GM23338 (cell line): ENCODE measurements at regions not wholly inside any gene's neighbourhood (a gene's known extent, or its start where the extent isn't known, plus 50 kb on each side); places are given as distances from the start of the nearest gene placed in this dataset.

Experiments used
- CREB1 ChIP-seq: fragments of 250-450 bp; sonication (Bioruptor Pico); IDR thresholded peaks from 2 replicates; pipeline ENCODE4 v1.5.0; 2020; ENCODE audit warnings: low read depth, mild to moderate bottlenecking, moderate library complexity
- EZH2 ChIP-seq: fragments of 200-600 bp; sonication (generic); IDR thresholded peaks from one replicate; pipeline ENCODE4 v1.8.0; 2017; ENCODE audit warnings: antibody characterized with exemption, mild to moderate bottlenecking, low read depth; ENCODE audit not compliant: unreplicated experiment
- EZH2phosphoT487 ChIP-seq: fragments of 200-600 bp; sonication (generic); IDR thresholded peaks from one replicate; pipeline ENCODE4 v1.8.1; 2018; ENCODE audit warnings: antibody characterized with exemption; ENCODE audit not compliant: unreplicated experiment
- JUNB ChIP-seq: IDR thresholded peaks from one replicate; pipeline ENCODE4 v1.6.1; 2016; ENCODE audit warnings: antibody characterized with exemption; ENCODE audit not compliant: unreplicated experiment
- NANOG ChIP-seq: IDR thresholded peaks from 2 replicates; pipeline ENCODE4 v1.6.1; 2016; ENCODE audit warnings: antibody characterized with exemption, borderline replicate concordance
- POLR2AphosphoS5 ChIP-seq: IDR thresholded peaks from 2 replicates; pipeline ENCODE4 v1.6.1; 2016; ENCODE audit warnings: antibody characterized with exemption, low read depth
- STAT1 ChIP-seq: IDR thresholded peaks from one replicate; pipeline ENCODE4 v1.6.1; 2016; ENCODE audit warnings: antibody characterized with exemption; ENCODE audit not compliant: unreplicated experiment
- ZNF331 ChIP-seq: fragments of 250-450 bp; sonication (Bioruptor Pico); IDR thresholded peaks from 2 replicates; pipeline ENCODE4 v1.5.0; 2020; ENCODE audit warnings: low read depth, mild to moderate bottlenecking, moderate library complexity
- TF ChIP-seq, protein P1 (sequence below), 2 experiments: fragments of 200-600 bp in 1 of 2; sonication (generic) in 1 of 2; conservative IDR thresholded peaks; 2 replicates each; pipeline versions ENCODE4 v1.5.1 to v1.6.1; 2016 to 2017; ENCODE audit warnings: antibody characterized with exemption in 2 of 2, low read depth in 2 of 2, mild to moderate bottlenecking in 2 of 2, moderate library complexity in 1 of 2
- TF ChIP-seq, protein P2 (sequence below): IDR thresholded peaks from one replicate; pipeline ENCODE4 v1.6.1; 2018; ENCODE audit warnings: antibody characterized with exemption; ENCODE audit not compliant: unreplicated experiment
- TF ChIP-seq, protein P3 (sequence below): IDR thresholded peaks from 2 replicates; pipeline ENCODE4 v1.6.1; 2016; ENCODE audit warnings: antibody characterized with exemption

DNA sequence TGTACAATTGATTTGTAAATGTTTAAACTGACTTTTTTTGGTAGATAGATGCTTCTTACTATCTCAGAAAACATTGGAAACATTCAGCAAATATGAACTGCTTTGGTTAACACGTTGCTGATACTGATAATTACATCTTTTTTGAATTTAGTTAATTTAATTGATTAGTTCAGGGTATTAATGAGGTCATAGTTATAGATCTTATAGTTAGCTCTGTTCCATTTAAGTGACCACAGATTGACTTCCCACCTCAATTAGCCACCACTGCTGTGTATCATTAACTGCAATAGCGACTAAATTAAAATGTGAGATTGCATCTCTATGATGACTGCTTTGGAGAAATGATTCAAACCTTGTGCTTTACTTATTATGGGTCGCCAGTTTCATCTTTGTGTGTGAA lies 407.1 kb upstream of the EDIL3 start:
- TF ChIP-seq, protein P1, sequence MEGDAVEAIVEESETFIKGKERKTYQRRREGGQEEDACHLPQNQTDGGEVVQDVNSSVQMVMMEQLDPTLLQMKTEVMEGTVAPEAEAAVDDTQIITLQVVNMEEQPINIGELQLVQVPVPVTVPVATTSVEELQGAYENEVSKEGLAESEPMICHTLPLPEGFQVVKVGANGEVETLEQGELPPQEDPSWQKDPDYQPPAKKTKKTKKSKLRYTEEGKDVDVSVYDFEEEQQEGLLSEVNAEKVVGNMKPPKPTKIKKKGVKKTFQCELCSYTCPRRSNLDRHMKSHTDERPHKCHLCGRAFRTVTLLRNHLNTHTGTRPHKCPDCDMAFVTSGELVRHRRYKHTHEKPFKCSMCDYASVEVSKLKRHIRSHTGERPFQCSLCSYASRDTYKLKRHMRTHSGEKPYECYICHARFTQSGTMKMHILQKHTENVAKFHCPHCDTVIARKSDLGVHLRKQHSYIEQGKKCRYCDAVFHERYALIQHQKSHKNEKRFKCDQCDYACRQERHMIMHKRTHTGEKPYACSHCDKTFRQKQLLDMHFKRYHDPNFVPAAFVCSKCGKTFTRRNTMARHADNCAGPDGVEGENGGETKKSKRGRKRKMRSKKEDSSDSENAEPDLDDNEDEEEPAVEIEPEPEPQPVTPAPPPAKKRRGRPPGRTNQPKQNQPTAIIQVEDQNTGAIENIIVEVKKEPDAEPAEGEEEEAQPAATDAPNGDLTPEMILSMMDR (conservative IDR thresholded peaks at IDR 0.05; ENCODE audit: low read depth in 2 of 2), result no peak
- no peak for TF ChIP-seq CREB1 (CRISPR knock-in tag)
- no peak for TF ChIP-seq EZH2
- TF ChIP-seq, protein P2, sequence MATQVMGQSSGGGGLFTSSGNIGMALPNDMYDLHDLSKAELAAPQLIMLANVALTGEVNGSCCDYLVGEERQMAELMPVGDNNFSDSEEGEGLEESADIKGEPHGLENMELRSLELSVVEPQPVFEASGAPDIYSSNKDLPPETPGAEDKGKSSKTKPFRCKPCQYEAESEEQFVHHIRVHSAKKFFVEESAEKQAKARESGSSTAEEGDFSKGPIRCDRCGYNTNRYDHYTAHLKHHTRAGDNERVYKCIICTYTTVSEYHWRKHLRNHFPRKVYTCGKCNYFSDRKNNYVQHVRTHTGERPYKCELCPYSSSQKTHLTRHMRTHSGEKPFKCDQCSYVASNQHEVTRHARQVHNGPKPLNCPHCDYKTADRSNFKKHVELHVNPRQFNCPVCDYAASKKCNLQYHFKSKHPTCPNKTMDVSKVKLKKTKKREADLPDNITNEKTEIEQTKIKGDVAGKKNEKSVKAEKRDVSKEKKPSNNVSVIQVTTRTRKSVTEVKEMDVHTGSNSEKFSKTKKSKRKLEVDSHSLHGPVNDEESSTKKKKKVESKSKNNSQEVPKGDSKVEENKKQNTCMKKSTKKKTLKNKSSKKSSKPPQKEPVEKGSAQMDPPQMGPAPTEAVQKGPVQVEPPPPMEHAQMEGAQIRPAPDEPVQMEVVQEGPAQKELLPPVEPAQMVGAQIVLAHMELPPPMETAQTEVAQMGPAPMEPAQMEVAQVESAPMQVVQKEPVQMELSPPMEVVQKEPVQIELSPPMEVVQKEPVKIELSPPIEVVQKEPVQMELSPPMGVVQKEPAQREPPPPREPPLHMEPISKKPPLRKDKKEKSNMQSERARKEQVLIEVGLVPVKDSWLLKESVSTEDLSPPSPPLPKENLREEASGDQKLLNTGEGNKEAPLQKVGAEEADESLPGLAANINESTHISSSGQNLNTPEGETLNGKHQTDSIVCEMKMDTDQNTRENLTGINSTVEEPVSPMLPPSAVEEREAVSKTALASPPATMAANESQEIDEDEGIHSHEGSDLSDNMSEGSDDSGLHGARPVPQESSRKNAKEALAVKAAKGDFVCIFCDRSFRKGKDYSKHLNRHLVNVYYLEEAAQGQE, result no peak
- TF ChIP-seq POLR2AphosphoS5, result no peak
- no peak for TF ChIP-seq EZH2phosphoT487
- TF ChIP-seq JUNB, result no peak
- TF ChIP-seq ZNF331 (CRISPR knock-in tag), result no peak
- no peak for TF ChIP-seq STAT1
- TF ChIP-seq, protein P3, sequence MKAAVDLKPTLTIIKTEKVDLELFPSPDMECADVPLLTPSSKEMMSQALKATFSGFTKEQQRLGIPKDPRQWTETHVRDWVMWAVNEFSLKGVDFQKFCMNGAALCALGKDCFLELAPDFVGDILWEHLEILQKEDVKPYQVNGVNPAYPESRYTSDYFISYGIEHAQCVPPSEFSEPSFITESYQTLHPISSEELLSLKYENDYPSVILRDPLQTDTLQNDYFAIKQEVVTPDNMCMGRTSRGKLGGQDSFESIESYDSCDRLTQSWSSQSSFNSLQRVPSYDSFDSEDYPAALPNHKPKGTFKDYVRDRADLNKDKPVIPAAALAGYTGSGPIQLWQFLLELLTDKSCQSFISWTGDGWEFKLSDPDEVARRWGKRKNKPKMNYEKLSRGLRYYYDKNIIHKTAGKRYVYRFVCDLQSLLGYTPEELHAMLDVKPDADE, result no peak
- no peak for TF ChIP-seq NANOG
